IPS DF 6.9 (cell line): ENCODE measurements at regions not wholly inside any gene's neighbourhood (a gene's known extent, or its start where the extent isn't known, plus 50 kb on each side); places are given as distances from the start of the nearest gene placed in this dataset.
"Not testable (repeated sequence)": the region's sequence is repeated elsewhere in the genome, so short reads cannot be mapped to it uniquely, and the experiment has no call there.

Experiments used
- DNase-seq: peaks from one replicate; pipeline ENCODE4 v3.0.0-alpha.2; 2013; ENCODE audit warnings: low read depth, low spot score
- H3K27ac ChIP-seq: one replicate; pipeline ENCODE4 v1.5.1; 2013; ENCODE audit warnings: low read length, control low read depth
- H3K27me3 ChIP-seq: 2 replicates; pipeline ENCODE4 v1.6.1; 2013; ENCODE audit warnings: mild to moderate bottlenecking, low read length; ENCODE audit not compliant: control insufficient read depth, insufficient read depth
- H3K36me3 ChIP-seq: 2 replicates; pipeline ENCODE4 v1.6.1; 2013; ENCODE audit warnings: low read length; ENCODE audit not compliant: control insufficient read depth, insufficient read depth
- H3K4me1 ChIP-seq: 2 replicates; pipeline ENCODE4 v1.6.1; 2013; ENCODE audit warnings: low read length; ENCODE audit not compliant: control insufficient read depth, insufficient read depth
- H3K4me3 ChIP-seq: 2 replicates; pipeline ENCODE4 v1.5.1; 2013; ENCODE audit warnings: mild to moderate bottlenecking, low read length
- H3K9me3 ChIP-seq: 2 replicates; pipeline ENCODE4 v1.6.1; 2013; ENCODE audit warnings: low read length, inconsistent platforms; ENCODE audit not compliant: control insufficient read depth, insufficient read depth
- WGBS: extraction: QIAGEN DNeasy Blood & Tissue Kit; methylation state at CpG from one replicate; pipeline ENCODE4 v1.1.7; 2013; ENCODE audit warnings: mixed read lengths, missing lambda C conversion rate; ENCODE audit not compliant: insufficient read length, insufficient coverage; 5-methylcytosine and 5-hydroxymethylcytosine counted together

- H3K27ac ChIP-seq: no peak overlapping the region
- H3K4me1 ChIP-seq: no peaks in the 10 kb centered on the region
- no peaks in the 10 kb centered on the region; the same call in 1 of the 2 replicates for H3K9me3 ChIP-seq
- H3K4me3 ChIP-seq: no peak overlapping the region
- no peak for DNase-seq
- no peaks in the 10 kb centered on the region for H3K27me3 ChIP-seq
- H3K36me3 ChIP-seq: no peaks in the 10 kb centered on the region
- no CpG with 5 or more reads among the region's 8 CpGs for WGBS
Observed at GRCh38 chr3:66838704-66839103, 159.4 kb upstream of the KBTBD8 start.

- Histone ChIP-seq H3K4me1 (no peaks in the 10 kb centered on the region), H3K36me3 (no peaks in the 10 kb centered on the region)
- WGBS: no CpG with 5 or more reads among the region's 6 CpGs
Observed at GRCh38 chr3:66839508-66839907, 158.6 kb upstream of the KBTBD8 start.

GRCh38 chr3:66842761-66843464, 155.2 kb upstream of the KBTBD8 start:
- H3K4me1 ChIP-seq, H3K27me3 ChIP-seq, H3K9me3 ChIP-seq, DNase-seq, H3K36me3 ChIP-seq, H3K27ac ChIP-seq, H3K4me3 ChIP-seq: not testable (repeated sequence)
- no CpG with 5 or more reads among the region's 18 CpGs for WGBS

More at GRCh38 chr3:66839508-66839907, 158.6 kb upstream of the KBTBD8 start:
- no peak for DNase-seq
- Histone ChIP-seq H3K4me3 (no peak overlapping the region), H3K9me3 (no peaks in the 10 kb centered on the region; the same call in 1 of the 2 replicates), H3K27ac (no peak overlapping the region), H3K27me3 (no peaks in the 10 kb centered on the region)

GRCh38 chr3:66851894-66852613, 146.1 kb upstream of the KBTBD8 start:
- H3K27me3 ChIP-seq: no peaks in the 10 kb centered on the region
- H3K4me3 ChIP-seq: no peak overlapping the region
- H3K36me3 ChIP-seq: no peaks in the 10 kb centered on the region
- no peak overlapping the region for H3K27ac ChIP-seq
- DNase-seq: no peak
- no CpG with 5 or more reads among the region's 5 CpGs for WGBS
- no peaks in the 10 kb centered on the region for H3K9me3 ChIP-seq
- no peaks in the 10 kb centered on the region for H3K4me1 ChIP-seq

GRCh38 chr3:66854601-66855151, 143.4 kb upstream of the KBTBD8 start:
- no peaks in the 10 kb centered on the region for H3K4me1 ChIP-seq
- no peak for DNase-seq
- WGBS: no CpG with 5 or more reads among the region's 4 CpGs

GRCh38 chr3:66856533-66856932, 141.6 kb upstream of the KBTBD8 start:
- no peak for DNase-seq
- no peak overlapping the region for H3K27ac ChIP-seq
- H3K27me3 ChIP-seq: no peaks in the 10 kb centered on the region
- H3K36me3 ChIP-seq: no peaks in the 10 kb centered on the region
- H3K4me1 ChIP-seq: no peaks in the 10 kb centered on the region
- no peak overlapping the region for H3K4me3 ChIP-seq
- no peaks in the 10 kb centered on the region for H3K9me3 ChIP-seq
- WGBS: no CpG with 5 or more reads among the region's 8 CpGs

More at GRCh38 chr3:66854601-66855151, 143.4 kb upstream of the KBTBD8 start:
- Histone ChIP-seq H3K27me3 (no peaks in the 10 kb centered on the region), H3K4me3 (no peak overlapping the region), H3K36me3 (no peaks in the 10 kb centered on the region), H3K9me3 (no peaks in the 10 kb centered on the region), H3K27ac (no peak overlapping the region)

GRCh38 chr3:66858656-66859381, 139.3 kb upstream of the KBTBD8 start:
- no CpG with 5 or more reads among the region's 15 CpGs for WGBS
- Histone ChIP-seq H3K4me3 (no peak overlapping the region), H3K9me3 (no peaks in the 10 kb centered on the region), H3K36me3 (no peaks in the 10 kb centered on the region), H3K27me3 (no peaks in the 10 kb centered on the region), H3K27ac (no peak overlapping the region), H3K4me1 (no peaks in the 10 kb centered on the region)
- DNase-seq: peak; percentile 48

GRCh38 chr3:66860771-66861170, 137.3 kb upstream of the KBTBD8 start:
- H3K4me3 ChIP-seq: no peak overlapping the region
- DNase-seq: no peak
- H3K27ac ChIP-seq: no peak overlapping the region
- H3K36me3 ChIP-seq: no peaks in the 10 kb centered on the region
- H3K4me1 ChIP-seq: no peaks in the 10 kb centered on the region
- WGBS: no CpG with 5 or more reads among the region's 7 CpGs
- H3K27me3 ChIP-seq: no peaks in the 10 kb centered on the region
- no peaks in the 10 kb centered on the region for H3K9me3 ChIP-seq

GRCh38 chr3:66863205-66864111, 134.6 kb upstream of the KBTBD8 start:
- no peak for DNase-seq
- no peaks in the 10 kb centered on the region for H3K36me3 ChIP-seq
- H3K27me3 ChIP-seq: no peaks in the 10 kb centered on the region
- no peak overlapping the region for H3K27ac ChIP-seq
- no peaks in the 10 kb centered on the region for H3K4me1 ChIP-seq
- no peaks in the 10 kb centered on the region for H3K9me3 ChIP-seq
- WGBS: no CpG with 5 or more reads among the region's 10 CpGs
- no peak overlapping the region for H3K4me3 ChIP-seq
